NB4 (cell line): ENCODE measurements at regions not wholly inside any gene's neighbourhood (a gene's known extent, or its start where the extent isn't known, plus 50 kb on each side); places are given as distances from the start of the nearest gene placed in this dataset.

Experiments used
- CTCF ChIP-seq: IDR thresholded peaks from one replicate; pipeline ENCODE4 v1.5.1; 2012; ENCODE audit warnings: low read depth, low read length
- MAX ChIP-seq: IDR thresholded peaks from 2 replicates; pipeline ENCODE4 v1.6.1; 2011; ENCODE audit warnings: low read depth, low read length

GRCh38 chr15:69869881-69870505 is 227.7 kb downstream of the TLE3 start:
- no peak for TF ChIP-seq CTCF
- TF ChIP-seq MAX: no peak
